ENCODE measurements at regions not wholly inside any gene's neighbourhood (a gene's known extent, or its start where the extent isn't known, plus 50 kb on each side); places are given as distances from the start of the nearest gene placed in this dataset.

DNA sequence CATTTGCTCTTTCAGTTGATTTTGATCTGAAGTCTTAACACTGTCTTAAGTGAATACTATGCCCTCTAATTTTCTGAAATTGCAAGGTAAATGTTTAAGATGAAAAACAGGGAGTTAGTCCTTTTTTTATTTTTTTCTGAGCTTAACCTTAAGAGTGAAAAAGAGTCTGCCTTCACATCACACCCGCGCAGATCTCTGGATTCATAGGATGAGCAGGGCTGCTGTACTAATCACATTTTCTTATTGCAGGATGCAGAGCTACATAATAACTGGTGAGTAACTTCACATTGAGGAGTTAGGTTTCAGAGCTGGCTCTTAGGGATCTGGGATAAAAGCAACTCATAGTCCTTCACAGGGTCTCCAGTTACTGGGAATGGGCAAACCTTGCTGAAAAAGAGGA, 188.7 kb upstream of the ATP1B1 start:
- CTCF ChIA-PET (ENCODE audit: low intra/inter-chr PET ratio, low total read pairs) = no interaction called here
- Histone ChIP-seq H2AFZ (ENCODE audit: low read length) (no peak overlapping the region), H3K36me3 (replicated peaks in 1 of 2; ENCODE audit: control insufficient read depth in 1 of 2, insufficient read depth in 2 of 2, low read length in 2 of 2) (no peaks in the 10 kb centered on the region), H3K79me2 (ENCODE audit: insufficient read depth, low read length) (no peaks in the 10 kb centered on the region), H3K4me2 (ENCODE audit: low read depth, low read length) (no peak overlapping the region), H3K27me3 (ENCODE audit: control insufficient read depth in 1 of 2, insufficient read depth in 2 of 2, low read length in 2 of 2) (no peaks in the 10 kb centered on the region), H4K20me1 (ENCODE audit: insufficient read depth, low read length) (no peaks in the 10 kb centered on the region), H3K9ac (ENCODE audit: insufficient read depth, low read depth, low read length) (no peak overlapping the region), H3K9me3 (ENCODE audit: low read length) (no peaks in the 10 kb centered on the region), H3K4me3 (replicated peaks in 1 of 3; ENCODE audit: insufficient read depth in 1 of 3, low read depth in 2 of 3, low read length in 3 of 3) (no peak overlapping the region), H3K4me1 (ENCODE audit: insufficient read depth, low read length) (peaks cover 42% of the 10 kb centered on the region), H3K27ac (ENCODE audit: extremely low read length, insufficient read depth, low read length) (no peak overlapping the region)
- intact Hi-C loops (cut with micrococcal nuclease; ENCODE audit: unreplicated experiment) (no loop called here), in situ Hi-C loops (cut with HindIII; ENCODE audit: extremely low pct_ligation_motif_present, low pct_unique_long_range_greater_than_20kb) (no loop called here)
- TF ChIP-seq PCBP2 (optimal IDR thresholded peaks at IDR 0.05; ENCODE audit: low read depth, low read length, poor library complexity, severe bottlenecking) (no peak), SRSF9 (IDR thresholded peaks at IDR 0.05; ENCODE audit: borderline replicate concordance, insufficient read depth, low read depth, low read length, poor library complexity, severe bottlenecking) (no peak)
- BruUV-seq (replicated peaks) = no TSS peak
- DNase-seq (ENCODE audit: low spot score) (no peak), ATAC-seq (no peak), FAIRE-seq (no peak)
- POLR2A ChIA-PET = interaction anchor here (1.4 kb wide), 2 partner anchors 10 to 229 kb away, joined by 4 read pairs; no protein-coding TSS in a partner anchor
- 98% methylated on average over 2 of the region's 2 CpGs for WGBS (ENCODE audit: low lambda C conversion rate)

GRCh38 chr1:168918860-168919741, 187.4 kb upstream of the ATP1B1 start:
- ATAC-seq = no peak; the same call in 2 of the 3 replicates
- H3K36me3 ChIP-seq (replicated peaks in 1 of 2; ENCODE audit: control insufficient read depth in 1 of 2, insufficient read depth in 2 of 2, low read length in 2 of 2) = no peaks in the 10 kb centered on the region
- 25% methylated on average over 5 of the region's 5 CpGs for WGBS (ENCODE audit: low lambda C conversion rate)
- H3K4me1 ChIP-seq (ENCODE audit: insufficient read depth, low read length) = peaks cover 52% of the 10 kb centered on the region
- no peak overlapping the region for H3K4me3 ChIP-seq (replicated peaks in 1 of 3; ENCODE audit: insufficient read depth in 1 of 3, low read depth in 2 of 3, low read length in 3 of 3)
- BruUV-seq (replicated peaks) = no TSS peak
- H3K9me3 ChIP-seq (ENCODE audit: low read length) = no peaks in the 10 kb centered on the region
- H3K9ac ChIP-seq (ENCODE audit: insufficient read depth, low read depth, low read length) = no peak overlapping the region
- no peak for FAIRE-seq
- ChIA-PET POLR2A (interaction anchor here (1.2 to 1.6 kb wide), 5 partner anchors 11 to 230 kb away, joined by 4 read pairs; no protein-coding TSS in a partner anchor), CTCF (ENCODE audit: low intra/inter-chr PET ratio, low total read pairs) (no interaction called here)
- H3K79me2 ChIP-seq (ENCODE audit: insufficient read depth, low read length) = no peaks in the 10 kb centered on the region
- intact Hi-C loops (cut with micrococcal nuclease; ENCODE audit: unreplicated experiment) (no loop called here), in situ Hi-C loops (cut with HindIII; ENCODE audit: extremely low pct_ligation_motif_present, low pct_unique_long_range_greater_than_20kb) (no loop called here)
- H4K20me1 ChIP-seq (ENCODE audit: insufficient read depth, low read length) = no peaks in the 10 kb centered on the region
- H3K4me2 ChIP-seq (ENCODE audit: low read depth, low read length) = no peak overlapping the region
- no peak overlapping the region for H2AFZ ChIP-seq (ENCODE audit: low read length)
- no peaks in the 10 kb centered on the region for H3K27me3 ChIP-seq (ENCODE audit: control insufficient read depth in 1 of 2, insufficient read depth in 2 of 2, low read length in 2 of 2)
- DNase-seq (ENCODE audit: low spot score) = peak; percentile 44
- no peak overlapping the region for H3K27ac ChIP-seq (ENCODE audit: extremely low read length, insufficient read depth, low read length)
- TF ChIP-seq HOXA9 (CRISPR knock-in tag; IDR thresholded peaks at IDR 0.05; ENCODE audit: borderline replicate concordance) = no peak
- TF ChIP-seq POLR2A (IDR thresholded peaks at IDR 0.05; ENCODE audit: insufficient read depth in 1 of 2, low read depth in 2 of 2, low read length in 2 of 2) = no peak
- no peak for TF ChIP-seq PCBP1 (IDR thresholded peaks at IDR 0.05; ENCODE audit: borderline replicate concordance, low read depth, low read length)
- TF ChIP-seq EEA1 (CRISPR knock-in tag; IDR thresholded peaks at IDR 0.05; ENCODE audit: borderline replicate concordance) = no peak
- no peak for TF ChIP-seq CC2D1A (CRISPR knock-in tag; IDR thresholded peaks at IDR 0.05)
- no peak for TF ChIP-seq ZNF652 (CRISPR knock-in tag; IDR thresholded peaks at IDR 0.05; ENCODE audit: borderline replicate concordance, low read depth)
- TF ChIP-seq JDP2 (CRISPR knock-in tag; IDR thresholded peaks at IDR 0.05; ENCODE audit: borderline replicate concordance) = no peak
- no peak for TF ChIP-seq TEAD3 (CRISPR knock-in tag; optimal IDR thresholded peaks at IDR 0.05; ENCODE audit: borderline replicate concordance)
- peak; percentile 15; the same call in 1 of the 2 replicates for TF ChIP-seq FOSL2 (CRISPR knock-in tag; IDR thresholded peaks at IDR 0.05)
- no peak for TF ChIP-seq TCF12 (IDR thresholded peaks at IDR 0.05)
- no peak for TF ChIP-seq TCF12 (CRISPR knock-in tag; IDR thresholded peaks at IDR 0.05)
- TF ChIP-seq POLR2AphosphoS5 (IDR thresholded peaks at IDR 0.05; ENCODE audit: low read depth, low read length) = no peak
- TF ChIP-seq NFATC3 (CRISPR knock-in tag; IDR thresholded peaks at IDR 0.05) = no peak
- no peak for TF ChIP-seq ZNF124 (CRISPR knock-in tag; IDR thresholded peaks at IDR 0.05)
- TF ChIP-seq ZNF619 (CRISPR knock-in tag; IDR thresholded peaks at IDR 0.05) = no peak
- no peak for TF ChIP-seq PHF21A (CRISPR knock-in tag; IDR thresholded peaks at IDR 0.05)
- no peak for TF ChIP-seq SOX6 (IDR thresholded peaks at IDR 0.05)
- peak; percentile 55; the same call in 1 of the 2 replicates for TF ChIP-seq SOX6 (CRISPR knock-in tag; IDR thresholded peaks at IDR 0.05)
- no peak for TF ChIP-seq REXO4 (CRISPR knock-in tag; IDR thresholded peaks at IDR 0.05; ENCODE audit: borderline replicate concordance)
